C4-2B (cell line): ENCODE measurements at regions not wholly inside any gene's neighbourhood (a gene's known extent, or its start where the extent isn't known, plus 50 kb on each side); places are given as distances from the start of the nearest gene placed in this dataset.

Experiments
- H3K27ac ChIP-seq: fragments of 450-650 bp; 2 replicates; pipeline ENCODE4 v1.5.1; 2017
- ZFX ChIP-seq: fragments of 450-650 bp; IDR thresholded peaks from 2 replicates; pipeline ENCODE4 v1.6.1; 2017
- TF ChIP-seq, protein P1 (sequence below): fragments of 450-650 bp; conservative IDR thresholded peaks from 2 replicates; pipeline ENCODE4 v1.5.1; 2017; ENCODE audit warnings: mild to moderate bottlenecking

DNA sequence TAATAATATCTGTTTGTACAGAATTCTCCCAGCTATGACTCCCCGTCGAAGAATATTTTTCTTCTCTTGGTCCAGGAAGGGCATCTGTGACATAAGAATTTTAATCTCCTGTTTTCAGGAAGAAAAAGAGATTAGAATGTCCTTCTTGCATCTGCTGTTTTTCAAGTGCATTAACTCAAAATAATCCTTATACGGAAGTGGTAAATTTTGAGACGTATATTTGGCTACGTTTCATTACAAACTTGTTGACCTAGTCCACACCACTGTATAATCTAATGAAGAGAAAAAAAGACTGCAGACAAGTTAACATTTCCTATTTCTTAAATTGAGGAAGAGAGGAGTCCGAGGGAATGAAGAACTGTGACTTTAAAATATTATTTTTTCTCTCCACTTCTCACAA lies 959.9 kb downstream of the DIAPH3 start:
- TF ChIP-seq, protein P1, sequence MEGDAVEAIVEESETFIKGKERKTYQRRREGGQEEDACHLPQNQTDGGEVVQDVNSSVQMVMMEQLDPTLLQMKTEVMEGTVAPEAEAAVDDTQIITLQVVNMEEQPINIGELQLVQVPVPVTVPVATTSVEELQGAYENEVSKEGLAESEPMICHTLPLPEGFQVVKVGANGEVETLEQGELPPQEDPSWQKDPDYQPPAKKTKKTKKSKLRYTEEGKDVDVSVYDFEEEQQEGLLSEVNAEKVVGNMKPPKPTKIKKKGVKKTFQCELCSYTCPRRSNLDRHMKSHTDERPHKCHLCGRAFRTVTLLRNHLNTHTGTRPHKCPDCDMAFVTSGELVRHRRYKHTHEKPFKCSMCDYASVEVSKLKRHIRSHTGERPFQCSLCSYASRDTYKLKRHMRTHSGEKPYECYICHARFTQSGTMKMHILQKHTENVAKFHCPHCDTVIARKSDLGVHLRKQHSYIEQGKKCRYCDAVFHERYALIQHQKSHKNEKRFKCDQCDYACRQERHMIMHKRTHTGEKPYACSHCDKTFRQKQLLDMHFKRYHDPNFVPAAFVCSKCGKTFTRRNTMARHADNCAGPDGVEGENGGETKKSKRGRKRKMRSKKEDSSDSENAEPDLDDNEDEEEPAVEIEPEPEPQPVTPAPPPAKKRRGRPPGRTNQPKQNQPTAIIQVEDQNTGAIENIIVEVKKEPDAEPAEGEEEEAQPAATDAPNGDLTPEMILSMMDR = no peak
- TF ChIP-seq ZFX = no peak
- H3K27ac ChIP-seq = no peak overlapping the region

DNA sequence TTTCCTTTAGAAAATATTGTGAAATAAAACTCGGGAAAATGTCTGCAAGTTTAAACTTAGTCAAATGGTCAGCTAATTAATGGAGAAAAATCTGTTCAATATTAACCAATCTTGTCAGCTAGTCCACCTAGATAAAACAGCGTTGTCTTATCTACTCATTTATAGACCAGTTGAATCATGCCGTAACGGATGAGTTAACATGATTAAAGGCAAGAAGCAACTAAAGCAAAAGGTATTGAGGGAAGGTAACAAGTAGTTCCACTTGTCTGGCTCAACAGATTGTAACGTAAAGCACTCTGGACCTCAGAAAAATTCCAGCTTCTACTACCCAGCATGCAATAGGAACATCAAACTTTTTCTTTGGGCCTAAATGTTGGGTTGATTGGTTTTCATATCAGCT lies 958.2 kb downstream of the DIAPH3 start:
- TF ChIP-seq, protein P1 = no peak
- no peak for TF ChIP-seq ZFX
- no peak overlapping the region for H3K27ac ChIP-seq

DNA sequence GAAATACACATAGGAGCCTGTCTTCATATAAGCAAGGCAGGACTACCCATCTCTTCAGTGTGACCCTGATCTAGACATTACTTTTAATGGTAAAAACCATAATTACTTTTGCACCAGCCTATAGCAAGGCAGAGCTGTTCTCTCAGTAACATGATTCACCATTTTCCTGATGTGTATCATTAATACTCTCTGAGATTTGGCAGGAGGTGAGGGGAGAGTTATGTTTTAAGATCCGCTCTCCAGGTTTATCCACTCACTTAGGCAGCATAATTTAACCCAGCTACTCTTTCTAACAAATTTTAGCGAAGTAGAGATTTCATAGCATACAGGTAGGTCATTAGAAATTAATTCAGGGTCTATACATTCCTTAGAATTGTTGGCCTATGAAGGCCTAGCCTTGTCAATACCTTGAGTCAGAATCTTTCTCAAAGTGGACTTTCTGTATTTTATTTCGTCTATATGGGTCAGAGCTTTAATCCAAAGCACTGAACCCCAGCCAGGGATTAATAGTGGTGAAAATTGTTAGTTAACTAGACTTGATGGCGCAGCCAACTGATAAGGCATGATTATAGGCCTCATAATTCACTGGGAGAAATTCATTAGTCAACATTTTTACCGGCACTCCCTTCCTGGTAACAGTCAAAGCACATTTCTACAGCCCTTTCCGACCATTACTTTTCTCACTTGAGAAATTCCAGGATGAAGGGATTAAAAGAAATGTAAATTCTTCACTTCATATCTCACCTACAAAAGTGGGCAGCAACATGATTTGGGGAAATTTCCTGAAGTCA lies 955.1 kb downstream of the DIAPH3 start:
- no peak for TF ChIP-seq ZFX
- TF ChIP-seq, protein P1 = no peak
- H3K27ac ChIP-seq = no peak overlapping the region

DNA sequence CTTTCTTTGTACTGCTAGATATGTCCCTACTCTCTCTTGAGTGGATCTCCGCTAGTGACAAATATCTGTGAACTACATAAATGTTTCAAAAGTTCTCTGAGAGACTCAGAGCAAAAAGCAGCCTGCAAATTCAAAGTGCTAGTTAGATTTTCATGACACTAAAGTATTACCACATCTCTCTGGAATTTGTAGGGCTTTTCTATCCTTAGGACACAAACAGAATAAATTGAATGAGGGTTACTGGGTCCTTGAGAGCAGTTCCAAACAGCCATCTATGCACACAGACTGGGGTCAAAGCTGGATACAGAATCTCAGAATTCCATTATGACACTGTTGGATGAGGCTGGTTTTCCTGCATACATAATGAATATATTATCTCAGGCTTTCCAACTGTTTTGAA lies 953.2 kb downstream of the DIAPH3 start:
- H3K27ac ChIP-seq = no peak overlapping the region
- TF ChIP-seq, protein P1 = no peak
- TF ChIP-seq ZFX = no peak

DNA sequence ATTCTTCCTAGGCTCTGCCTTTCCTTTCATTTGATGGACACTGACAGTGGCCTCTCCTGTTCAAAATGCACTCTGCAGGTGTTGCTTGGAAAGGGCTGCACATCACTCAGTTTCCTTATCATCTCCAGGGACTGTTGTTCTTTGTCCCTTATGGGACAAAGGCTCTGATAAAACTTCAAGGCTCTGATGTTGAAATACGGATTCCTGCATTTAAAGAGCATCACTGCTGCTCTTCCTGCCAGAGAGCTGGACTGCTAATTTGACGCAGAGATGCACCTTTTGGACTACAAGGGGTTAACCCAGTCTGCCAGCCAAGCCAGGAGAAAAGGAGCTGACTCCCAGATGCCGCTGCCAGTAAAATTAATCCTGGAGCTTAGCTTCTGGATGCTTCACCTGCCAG lies 952.1 kb downstream of the DIAPH3 start:
- no peak overlapping the region for H3K27ac ChIP-seq
- no peak for TF ChIP-seq ZFX
- TF ChIP-seq, protein P1 = no peak

DNA sequence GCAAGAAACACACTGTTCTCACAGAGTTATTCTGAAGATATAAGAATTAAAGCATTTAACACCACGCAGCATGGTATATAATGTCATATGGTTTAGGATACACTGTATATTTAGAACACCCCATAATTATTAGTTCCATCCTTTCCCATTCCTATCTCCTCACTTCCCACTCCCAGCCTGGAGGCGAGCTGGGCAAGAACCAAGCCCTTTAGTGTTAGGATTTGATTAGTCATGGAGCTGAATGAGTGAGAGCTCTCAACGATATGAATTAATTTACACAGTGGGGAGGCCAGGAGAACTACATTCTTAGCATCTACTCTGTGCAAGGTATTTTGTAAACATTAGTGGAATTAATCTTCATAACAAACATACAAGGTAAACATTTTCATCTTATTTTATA lies 934.3 kb downstream of the DIAPH3 start:
- no peak for TF ChIP-seq ZFX
- TF ChIP-seq, protein P1 = no peak
- no peak overlapping the region for H3K27ac ChIP-seq

DNA sequence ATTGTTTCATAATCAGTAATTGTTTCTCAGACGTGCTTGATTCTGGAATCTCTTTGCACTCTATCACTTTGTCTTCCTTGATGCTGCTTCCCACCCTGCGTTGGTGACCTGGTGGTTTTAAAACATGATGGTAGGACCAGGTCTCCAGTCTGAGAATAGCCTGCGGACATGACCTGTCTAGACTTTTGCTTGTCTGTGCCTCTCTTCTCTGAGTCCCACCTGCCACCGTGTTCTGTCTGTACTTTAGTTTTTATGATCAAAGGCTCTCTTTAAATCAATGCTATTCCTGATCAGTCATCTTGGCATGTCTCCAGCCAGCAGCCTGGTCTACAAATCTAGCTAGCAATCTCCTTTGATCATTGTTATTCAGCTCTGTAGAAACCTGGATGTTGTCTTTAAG lies 933.9 kb downstream of the DIAPH3 start:
- no peak for TF ChIP-seq ZFX
- TF ChIP-seq, protein P1 = no peak
- no peak overlapping the region for H3K27ac ChIP-seq
